Fibroblast of skin of scalp (primary cell): ENCODE measurements at regions not wholly inside any gene's neighbourhood (a gene's known extent, or its start where the extent isn't known, plus 50 kb on each side); places are given as distances from the start of the nearest gene placed in this dataset.

Source experiments
- DNase-seq: peaks from one replicate; pipeline ENCODE4 v3.0.0-alpha.2; 2013

DNA sequence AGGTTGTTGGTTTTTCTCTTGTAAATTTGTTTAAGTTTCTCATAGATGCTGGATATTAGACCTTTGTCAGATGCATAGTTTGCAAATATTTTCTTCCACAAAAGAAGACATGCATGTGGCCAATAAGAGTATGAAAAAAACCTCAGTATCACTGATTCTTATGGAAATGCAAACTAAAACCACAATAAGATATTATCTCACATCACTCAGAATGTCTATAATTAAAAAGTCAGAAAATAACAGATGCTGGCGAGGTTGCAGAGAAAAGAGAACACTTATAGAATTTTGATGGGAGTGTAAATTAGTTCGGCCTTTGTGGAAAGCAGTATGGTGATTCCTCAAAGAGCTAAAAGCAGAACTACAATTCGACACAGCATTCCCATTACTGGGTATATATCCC lies 1355.6 kb downstream of the FAM133A start:
- no peak for DNase-seq

DNA sequence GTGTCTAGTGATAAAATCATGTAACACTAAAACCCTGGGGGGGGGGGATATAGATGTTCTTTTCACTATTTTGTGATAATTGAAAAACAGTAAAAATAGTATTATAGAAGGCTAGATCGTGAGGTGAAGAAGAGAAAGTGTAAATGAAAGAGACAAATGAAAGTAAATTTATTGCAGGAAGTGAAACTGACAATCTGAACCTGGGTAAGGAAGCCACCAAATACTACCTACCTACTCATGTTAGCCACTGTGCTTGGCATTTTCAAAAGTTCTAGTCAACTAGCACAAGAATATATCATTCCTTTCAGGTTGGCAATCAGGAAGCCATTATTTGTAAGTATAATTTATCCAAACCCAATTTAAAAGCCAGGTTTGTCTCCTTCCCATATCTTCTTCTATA lies 1366.1 kb downstream of the FAM133A start:
- no peak for DNase-seq

DNA sequence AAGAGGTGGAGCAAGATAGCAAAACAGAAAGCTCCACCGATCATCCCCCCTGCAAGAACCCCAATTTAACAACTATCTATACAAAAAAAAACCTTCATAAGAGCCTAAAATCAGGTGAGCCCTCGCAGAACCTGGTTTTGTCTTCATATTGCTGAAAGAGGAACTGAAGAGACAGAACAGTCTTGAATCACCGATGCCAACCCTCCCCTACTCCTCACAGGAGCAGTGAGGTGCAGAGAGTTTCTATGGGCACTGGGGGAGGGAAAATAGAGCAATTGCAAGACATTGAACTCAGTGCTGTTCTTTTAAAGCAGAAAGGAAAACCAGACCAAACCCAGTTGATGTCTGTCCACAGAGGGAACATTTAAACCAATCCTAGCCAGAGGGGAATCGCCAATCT lies 1370.3 kb downstream of the FAM133A start:
- DNase-seq = no peak

DNA sequence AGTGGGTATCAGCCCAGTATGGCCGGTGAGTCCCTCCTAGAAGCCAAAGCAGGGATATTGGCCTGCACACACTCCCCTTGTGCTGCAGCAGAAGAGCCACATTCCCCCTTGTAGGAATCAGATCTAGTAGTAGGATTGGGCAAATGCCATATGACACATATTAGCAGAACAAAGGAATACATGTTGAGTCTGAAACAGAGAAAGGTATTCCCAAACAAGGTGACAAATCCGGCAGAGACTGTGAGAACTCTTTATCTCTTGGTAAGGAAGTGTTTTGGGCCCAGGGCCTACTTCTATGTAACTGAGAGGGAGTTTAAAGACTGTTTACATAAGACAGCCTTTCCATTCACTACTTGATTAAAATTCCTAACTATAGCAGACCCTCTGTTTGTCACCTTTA lies 1382.0 kb downstream of the FAM133A start:
- no peak for DNase-seq

DNA sequence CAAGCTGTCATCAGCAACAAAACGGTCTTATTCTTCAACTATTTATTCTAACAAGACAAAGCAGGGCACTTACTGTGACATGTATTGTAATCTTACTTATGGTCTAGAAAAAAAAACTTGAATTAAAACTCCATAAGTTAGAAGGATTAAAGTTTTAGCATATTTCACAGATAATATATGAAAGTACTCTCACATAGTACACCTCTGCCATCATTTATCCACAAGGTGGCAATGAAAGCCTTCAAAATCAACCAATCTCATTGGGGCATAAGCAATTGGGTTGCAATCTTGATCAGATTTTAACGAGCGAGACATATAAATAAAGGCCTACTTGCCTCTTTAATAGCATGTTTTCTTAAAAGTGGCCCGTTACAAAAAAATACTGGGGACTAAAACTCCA lies 1382.9 kb downstream of the FAM133A start:
- DNase-seq = peak; percentile 55

DNA sequence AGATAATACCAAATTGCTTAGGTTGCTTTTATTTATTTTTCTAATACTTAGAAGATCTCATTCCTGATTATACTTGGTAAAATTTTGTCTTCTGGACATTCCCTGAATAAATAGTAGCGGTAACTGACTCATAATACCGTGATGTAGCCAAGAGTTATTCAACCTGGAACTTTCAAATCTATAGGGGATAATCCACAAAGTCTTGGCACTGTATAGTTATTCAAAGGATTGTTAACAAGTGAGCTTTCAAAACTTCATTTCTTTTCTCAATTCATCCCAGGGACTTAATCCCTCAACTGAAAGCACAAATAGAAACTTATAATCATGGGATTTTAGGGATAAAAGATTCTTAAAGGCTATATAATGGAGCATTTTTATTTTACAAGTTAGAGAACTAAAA lies 1383.3 kb downstream of the FAM133A start:
- DNase-seq = peak; percentile 49

DNA sequence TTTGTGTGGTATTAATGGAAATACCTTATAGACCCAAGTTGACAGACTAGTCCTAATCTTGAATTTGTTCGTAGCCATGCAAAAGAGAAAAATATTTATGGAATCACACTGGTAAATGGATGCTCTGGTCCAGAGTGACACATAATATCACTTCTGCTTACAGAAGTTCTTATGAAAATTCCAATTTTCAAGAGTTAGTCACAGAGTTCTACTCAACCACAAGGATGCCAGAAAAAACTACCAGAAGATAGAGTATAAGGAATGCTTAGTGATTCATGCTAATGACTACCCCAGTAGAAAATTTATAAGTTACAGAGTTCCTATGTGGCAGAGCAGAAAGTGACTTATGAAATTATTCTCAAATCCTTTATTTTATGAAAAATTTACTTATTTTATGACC lies 1384.8 kb downstream of the FAM133A start:
- DNase-seq = peak; percentile 87

DNA sequence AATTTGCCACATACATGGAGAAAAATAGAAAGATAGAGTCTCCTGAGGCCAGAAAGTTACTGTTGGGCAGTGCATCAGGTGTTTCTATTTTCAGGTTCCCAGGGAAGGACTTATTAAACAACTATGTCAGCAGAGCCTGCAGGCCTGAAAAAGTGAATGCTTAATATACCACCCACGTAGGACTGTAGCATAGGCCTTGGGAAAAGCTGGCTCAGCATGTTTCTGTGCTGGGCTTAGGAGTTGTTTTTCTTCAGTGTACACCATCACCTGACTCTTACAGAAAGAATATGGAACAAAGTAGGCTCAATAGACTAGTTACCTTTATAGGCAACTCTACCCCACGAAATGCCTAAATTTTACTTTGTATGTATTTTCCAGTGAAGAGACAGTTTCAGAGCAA lies 1385.9 kb downstream of the FAM133A start:
- no peak for DNase-seq

DNA sequence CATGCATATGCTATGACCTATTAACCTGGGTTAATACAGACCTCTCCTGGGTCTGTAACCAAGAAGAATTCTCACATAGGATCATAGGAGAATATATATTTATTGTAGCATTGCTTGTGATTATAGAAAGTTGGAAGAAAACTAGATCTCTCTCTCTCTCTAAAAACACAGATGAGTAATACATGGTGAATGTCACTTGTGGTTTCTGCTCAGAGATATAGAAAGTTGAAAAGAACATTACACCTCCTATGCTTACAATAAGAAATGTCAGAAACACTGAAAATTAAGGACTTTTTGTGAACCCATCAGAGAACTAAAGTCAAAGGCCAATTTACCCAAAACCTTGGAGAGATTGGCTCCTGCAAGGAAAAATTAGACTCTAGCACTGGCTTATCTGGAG lies 1389.5 kb downstream of the FAM133A start:
- peak; percentile 47 for DNase-seq

DNA sequence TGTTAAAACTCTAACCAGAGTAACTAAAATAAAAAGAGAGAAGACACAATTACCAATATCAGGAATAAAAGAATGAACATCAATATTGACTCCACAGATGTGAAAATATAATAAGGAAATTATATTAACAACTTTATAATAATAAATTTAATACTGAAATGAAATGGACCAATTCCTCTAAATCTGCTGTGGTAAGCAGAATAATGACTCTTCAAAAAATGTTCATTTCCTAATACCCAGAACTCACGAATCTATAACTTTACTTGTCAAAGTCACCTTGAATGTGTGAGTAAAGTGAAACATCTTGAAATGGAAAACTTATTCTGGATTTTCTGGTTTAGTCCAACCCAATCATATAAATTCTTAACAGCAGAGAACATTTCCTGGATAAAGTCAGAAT lies 1391.1 kb downstream of the FAM133A start:
- no peak for DNase-seq

DNA sequence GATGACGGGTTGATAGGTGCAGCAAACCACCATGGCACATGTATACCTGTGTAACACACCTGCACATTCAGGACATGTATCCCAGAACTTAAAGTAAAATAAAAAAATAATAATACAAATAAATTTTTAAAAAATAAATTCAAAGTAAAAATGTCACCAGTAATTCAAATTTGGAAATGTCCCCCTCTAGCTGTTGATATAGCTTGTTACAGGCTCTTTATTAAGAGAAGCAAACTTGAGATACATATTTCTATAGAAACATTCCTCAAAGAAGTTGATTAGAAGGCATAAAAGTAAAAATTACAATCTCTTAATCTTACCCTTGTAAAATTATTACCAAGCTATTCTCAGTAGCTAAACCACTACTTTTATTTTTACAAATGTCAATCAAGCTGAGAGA lies 1397.0 kb downstream of the FAM133A start:
- DNase-seq = no peak

DNA sequence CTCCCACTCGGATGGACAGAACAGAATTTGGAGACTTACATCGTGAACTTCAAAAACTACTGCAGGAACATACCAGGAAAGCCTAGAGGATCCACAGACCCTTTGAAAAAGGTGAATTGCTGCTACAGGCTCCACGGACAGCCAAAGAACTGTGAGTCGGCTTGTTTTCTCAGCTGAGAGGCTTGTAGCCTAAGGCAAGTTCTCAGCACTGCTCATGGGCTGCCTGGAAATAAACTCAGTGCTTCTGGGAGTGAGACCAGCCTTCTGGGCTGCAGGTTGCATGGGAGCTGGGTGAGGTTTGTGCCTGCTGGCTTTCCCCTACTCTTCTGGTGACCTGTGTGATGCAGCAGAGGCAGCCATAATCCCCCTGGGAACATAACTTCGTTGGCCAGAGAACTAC lies 1397.6 kb downstream of the FAM133A start:
- no peak for DNase-seq

DNA sequence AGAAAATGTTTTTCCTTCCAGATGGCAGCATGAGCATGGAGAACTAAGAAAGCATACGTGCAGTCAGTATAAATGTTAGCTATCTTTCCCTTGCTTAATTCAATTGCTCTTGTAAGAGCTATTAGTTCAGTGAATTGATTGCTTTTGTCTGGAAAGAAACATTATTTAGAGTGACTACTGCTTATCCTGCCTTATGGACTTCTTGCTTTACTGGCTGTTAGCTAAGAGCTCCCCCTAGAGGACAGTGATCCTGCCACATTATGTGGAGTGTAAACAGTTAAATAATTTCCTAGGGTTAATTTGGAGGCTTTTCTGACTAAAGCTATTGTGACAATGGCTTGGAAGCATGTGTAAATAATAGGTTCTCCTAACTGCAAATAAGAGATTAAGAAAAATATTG lies 1402.4 kb downstream of the FAM133A start:
- DNase-seq = peak; percentile 61

DNA sequence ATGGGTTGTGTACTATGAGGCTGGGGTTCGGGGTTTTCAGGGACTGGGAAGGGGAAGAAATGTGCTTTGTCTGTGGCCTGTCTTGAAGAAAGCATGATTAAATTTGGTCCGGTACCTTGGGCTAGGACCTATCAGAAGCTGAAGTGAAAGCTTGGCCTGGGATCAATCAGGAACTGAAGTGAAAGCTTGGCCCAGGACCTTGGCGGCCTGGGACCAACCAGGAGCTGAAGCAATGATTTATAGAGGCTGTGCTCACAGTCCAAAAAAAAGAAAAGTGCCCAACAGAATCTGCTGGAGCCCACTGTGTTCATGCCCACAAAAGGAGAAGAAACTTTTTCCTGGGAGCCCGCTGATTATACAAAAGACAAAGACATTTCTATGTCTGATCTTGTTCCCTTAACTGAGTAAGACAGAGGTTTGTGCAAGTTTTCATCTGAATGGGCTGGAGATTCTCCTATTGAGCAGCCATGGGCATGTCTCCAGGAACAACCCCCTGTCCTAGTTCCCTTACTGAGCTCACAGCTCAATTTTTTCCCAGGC lies 1427.9 kb downstream of the FAM133A start:
- no peak for DNase-seq

DNA sequence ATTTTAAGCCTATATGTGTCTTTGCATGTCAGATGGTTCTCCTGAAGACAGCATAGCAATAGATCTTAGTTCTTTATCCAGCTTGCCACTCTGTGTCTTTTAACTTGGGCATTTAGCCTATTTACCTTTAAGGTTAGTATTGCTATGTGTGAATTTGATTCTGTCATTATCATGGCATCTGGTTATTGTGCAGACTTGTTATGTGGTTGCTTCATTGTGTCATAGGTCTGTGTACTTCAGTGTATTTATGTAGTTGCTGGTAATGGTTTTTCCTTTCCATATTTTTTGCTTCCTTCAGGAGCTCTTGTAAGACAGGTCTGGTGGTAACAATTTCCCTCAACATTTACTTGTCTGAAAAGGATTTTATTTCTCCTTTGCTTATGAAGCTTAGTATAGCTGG lies 1443.5 kb downstream of the FAM133A start:
- no peak for DNase-seq

DNA sequence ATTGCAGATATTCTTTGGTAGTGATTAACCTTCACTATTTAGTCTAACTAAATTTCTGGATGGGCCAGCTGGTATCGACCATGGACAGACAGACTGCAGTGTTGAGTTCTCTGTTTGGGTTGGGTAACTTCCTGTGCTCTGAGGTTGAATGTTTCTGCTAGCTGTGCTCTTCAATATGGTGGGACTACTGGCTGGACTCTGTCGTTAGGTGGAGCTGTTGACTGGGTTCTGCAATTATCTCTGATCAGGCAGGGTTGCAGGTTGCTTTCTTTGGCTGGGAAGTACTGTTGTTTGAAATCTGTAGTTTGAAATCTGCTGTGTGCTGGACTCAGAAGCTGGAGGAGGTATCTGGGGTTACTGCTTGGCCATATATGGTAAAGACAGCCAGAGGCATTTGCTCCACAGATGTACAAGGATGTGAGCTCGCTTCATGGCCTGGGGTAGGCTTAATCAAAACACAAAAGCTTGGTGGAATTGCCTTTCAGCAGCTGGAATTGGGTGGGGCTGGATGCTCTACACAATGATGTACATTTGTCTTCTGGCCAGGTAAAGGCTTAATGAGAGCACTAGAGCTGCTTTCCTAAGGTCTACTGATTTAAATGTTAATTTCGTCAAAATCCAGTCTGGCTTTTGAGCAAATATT lies 1472.0 kb downstream of the FAM133A start:
- DNase-seq = no peak

DNA sequence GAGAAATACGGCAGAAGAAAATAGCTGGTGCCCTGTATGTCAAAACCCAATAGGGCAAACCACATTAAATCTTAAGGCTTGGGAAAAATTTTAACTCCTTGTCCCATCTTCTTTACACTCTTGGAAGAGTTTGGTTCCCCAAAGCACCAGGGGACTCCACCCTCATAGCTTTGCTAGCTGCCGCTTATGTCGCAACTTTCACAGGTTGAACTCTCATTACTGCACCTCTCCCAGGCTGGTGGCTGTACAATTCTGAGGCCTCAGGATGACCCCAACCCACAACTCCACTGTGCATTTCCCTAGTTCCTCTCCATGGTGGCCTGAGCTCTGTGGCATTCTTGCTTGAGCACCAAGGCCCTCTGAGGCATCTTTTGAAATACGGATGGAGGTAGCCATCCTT lies 1478.8 kb downstream of the FAM133A start:
- no peak for DNase-seq

DNA sequence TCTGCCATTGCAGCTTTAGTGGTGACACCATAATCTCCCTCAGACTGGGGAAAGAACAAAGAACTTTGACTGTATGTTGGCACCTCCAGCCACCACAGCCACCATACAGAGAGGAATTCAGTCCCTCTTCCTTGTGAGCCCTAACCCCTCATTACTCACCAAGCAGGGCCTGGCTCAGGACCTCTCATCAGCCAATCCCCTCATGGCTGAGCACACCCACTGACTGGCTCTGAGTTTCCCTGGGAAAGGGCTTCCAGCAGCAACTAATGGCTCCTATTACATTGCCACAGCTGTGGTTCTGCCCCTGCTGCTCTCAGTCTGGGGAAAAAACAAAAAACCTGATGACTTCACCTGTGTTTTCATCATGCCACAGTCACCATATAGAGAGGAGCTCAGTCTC lies 1482.6 kb downstream of the FAM133A start:
- DNase-seq = no peak
